ENCODE measurements at regions not wholly inside any gene's neighbourhood (a gene's known extent, or its start where the extent isn't known, plus 50 kb on each side); places are given as distances from the start of the nearest gene placed in this dataset.

- no peaks in the 10 kb centered on the region for H3K79me2 ChIP-seq (ENCODE audit: insufficient read depth, low read length)
- no peaks in the 10 kb centered on the region for H3K36me3 ChIP-seq (ENCODE audit: insufficient read depth, low read length)
- H3K4me2 ChIP-seq (ENCODE audit: low read length) = no peak overlapping the region
- no peak overlapping the region for H3K4me3 ChIP-seq (ENCODE audit: low read depth, low read length, poor library complexity, severe bottlenecking)
- H3K27me3 ChIP-seq (ENCODE audit: insufficient read depth, low read length) = no peaks in the 10 kb centered on the region
- no peaks in the 10 kb centered on the region for H3K9me3 ChIP-seq (ENCODE audit: low read length)
- H3K4me1 ChIP-seq (ENCODE audit: insufficient read depth, low read length, severe bottlenecking) = no peaks in the 10 kb centered on the region
- TF ChIP-seq CTCF (IDR thresholded peaks at IDR 0.05; ENCODE audit: low read length) (no peak), EZH2 (IDR thresholded peaks at IDR 0.05; ENCODE audit: borderline replicate concordance, low read length) (no peak)
- H3F3A ChIP-seq (ENCODE audit: insufficient read depth, low read length) = no peaks in the 10 kb centered on the region
- H4K20me1 ChIP-seq (ENCODE audit: insufficient read depth, low read length) = no peaks in the 10 kb centered on the region
- no peak overlapping the region for H3K27ac ChIP-seq (ENCODE audit: low read depth, low read length, poor library complexity, severe bottlenecking)
- no peak overlapping the region for H2AFZ ChIP-seq (ENCODE audit: low read length)
- H3K9ac ChIP-seq (ENCODE audit: low read length) = no peak overlapping the region
- H3K9me2 ChIP-seq (ENCODE audit: low read depth, low read length) = no peaks in the 10 kb centered on the region
These were observed 79.1 kb upstream of the FSTL4 start for GRCh38 chr5:133691448-133691847.

GRCh38 chr5:133690746-133691145, 78.4 kb upstream of the FSTL4 start:
- Histone ChIP-seq H3K4me3 (ENCODE audit: low read depth, low read length, poor library complexity, severe bottlenecking) (no peak overlapping the region), H3K27ac (ENCODE audit: low read depth, low read length, poor library complexity, severe bottlenecking) (no peak overlapping the region), H3K9me2 (ENCODE audit: low read depth, low read length) (no peaks in the 10 kb centered on the region), H3F3A (ENCODE audit: insufficient read depth, low read length) (no peaks in the 10 kb centered on the region), H4K20me1 (ENCODE audit: insufficient read depth, low read length) (no peaks in the 10 kb centered on the region), H3K9me3 (ENCODE audit: low read length) (no peaks in the 10 kb centered on the region), H3K36me3 (ENCODE audit: insufficient read depth, low read length) (no peaks in the 10 kb centered on the region), H3K79me2 (ENCODE audit: insufficient read depth, low read length) (no peaks in the 10 kb centered on the region), H3K9ac (ENCODE audit: low read length) (no peak overlapping the region), H2AFZ (ENCODE audit: low read length) (no peak overlapping the region), H3K27me3 (ENCODE audit: insufficient read depth, low read length) (no peaks in the 10 kb centered on the region), H3K4me2 (ENCODE audit: low read length) (no peak overlapping the region), H3K4me1 (ENCODE audit: insufficient read depth, low read length, severe bottlenecking) (no peaks in the 10 kb centered on the region)
- TF ChIP-seq CTCF (IDR thresholded peaks at IDR 0.05; ENCODE audit: low read length) (no peak), EZH2 (IDR thresholded peaks at IDR 0.05; ENCODE audit: borderline replicate concordance, low read length) (no peak)

DNA sequence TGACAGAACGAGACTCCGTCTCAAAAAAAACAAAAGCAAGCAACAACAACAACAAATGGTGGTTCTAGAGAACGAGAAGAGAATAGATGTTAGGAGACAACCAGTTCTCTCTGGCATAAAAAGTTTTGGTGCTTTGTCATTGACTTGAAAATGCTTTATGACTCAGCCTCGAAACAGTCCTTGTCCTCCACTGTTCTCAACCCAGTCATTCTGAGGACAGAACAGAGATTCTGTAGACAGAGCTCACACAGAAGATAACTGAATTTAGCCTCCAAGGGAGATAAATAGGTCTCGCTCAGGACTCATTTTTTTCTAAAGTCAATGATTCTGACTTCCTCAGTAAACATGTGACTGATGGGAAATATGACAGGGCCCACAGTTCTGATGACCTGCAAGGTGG, 76.0 kb upstream of the FSTL4 start:
- Histone ChIP-seq H3K4me1 (ENCODE audit: insufficient read depth, low read length, severe bottlenecking) (no peaks in the 10 kb centered on the region), H3K9ac (ENCODE audit: low read length) (no peak overlapping the region), H3K36me3 (ENCODE audit: insufficient read depth, low read length) (no peaks in the 10 kb centered on the region), H3K4me2 (ENCODE audit: low read length) (no peak overlapping the region), H3K27ac (ENCODE audit: low read depth, low read length, poor library complexity, severe bottlenecking) (no peak overlapping the region), H3K9me2 (ENCODE audit: low read depth, low read length) (no peaks in the 10 kb centered on the region), H3K4me3 (ENCODE audit: low read depth, low read length, poor library complexity, severe bottlenecking) (no peak overlapping the region), H3K9me3 (ENCODE audit: low read length) (no peaks in the 10 kb centered on the region), H2AFZ (ENCODE audit: low read length) (no peak overlapping the region), H3K27me3 (ENCODE audit: insufficient read depth, low read length) (no peaks in the 10 kb centered on the region), H3F3A (ENCODE audit: insufficient read depth, low read length) (no peaks in the 10 kb centered on the region), H3K79me2 (ENCODE audit: insufficient read depth, low read length) (no peaks in the 10 kb centered on the region), H4K20me1 (ENCODE audit: insufficient read depth, low read length) (no peaks in the 10 kb centered on the region)
- no peak for TF ChIP-seq CTCF (IDR thresholded peaks at IDR 0.05; ENCODE audit: low read length)
- no peak for TF ChIP-seq EZH2 (IDR thresholded peaks at IDR 0.05; ENCODE audit: borderline replicate concordance, low read length)

All from OCI-LY1 (cell line).